Retinal pigment epithelial cell (primary cell): ENCODE measurements at regions not wholly inside any gene's neighbourhood (a gene's known extent, or its start where the extent isn't known, plus 50 kb on each side); places are given as distances from the start of the nearest gene placed in this dataset.
A peak's percentile ranks its signal among the peaks of the same experiment; 100 is the strongest.
"Not testable (repeated sequence)": the region's sequence is repeated elsewhere in the genome, so short reads cannot be mapped to it uniquely, and the experiment has no call there.

Experiments
- DNase-seq: peaks from one replicate; pipeline ENCODE4 v3.0.0-alpha.2; 2010; ENCODE audit warnings: low read depth
- H3K4me3 ChIP-seq: 2 replicates; pipeline ENCODE4 v1.5.1; 2011; ENCODE audit warnings: mild to moderate bottlenecking, low read length, control low read depth, moderate library complexity
- CTCF ChIP-seq: conservative IDR thresholded peaks from 2 replicates; pipeline ENCODE4 v1.5.1; 2011; ENCODE audit warnings: low read depth, low read length, control low read depth, inconsistent platforms

GRCh38 chrX:73916489-73916888 lies 64.0 kb upstream of the XIST start:
- no peak for TF ChIP-seq CTCF
- DNase-seq = no peak
- no peak overlapping the region for H3K4me3 ChIP-seq

- not testable (repeated sequence) for H3K4me3 ChIP-seq, DNase-seq
These were observed 62.3 kb upstream of the XIST start for GRCh38 chrX:73914792-73915191.

GRCh38 chrX:73913580-73913979 lies 61.1 kb upstream of the XIST start:
- no peak for TF ChIP-seq CTCF
- H3K4me3 ChIP-seq = no peak overlapping the region
- peak; percentile 46 for DNase-seq

- DNase-seq, H3K4me3 ChIP-seq: not testable (repeated sequence)
These were observed 59.4 kb upstream of the XIST start for GRCh38 chrX:73911946-73912345.

DNA sequence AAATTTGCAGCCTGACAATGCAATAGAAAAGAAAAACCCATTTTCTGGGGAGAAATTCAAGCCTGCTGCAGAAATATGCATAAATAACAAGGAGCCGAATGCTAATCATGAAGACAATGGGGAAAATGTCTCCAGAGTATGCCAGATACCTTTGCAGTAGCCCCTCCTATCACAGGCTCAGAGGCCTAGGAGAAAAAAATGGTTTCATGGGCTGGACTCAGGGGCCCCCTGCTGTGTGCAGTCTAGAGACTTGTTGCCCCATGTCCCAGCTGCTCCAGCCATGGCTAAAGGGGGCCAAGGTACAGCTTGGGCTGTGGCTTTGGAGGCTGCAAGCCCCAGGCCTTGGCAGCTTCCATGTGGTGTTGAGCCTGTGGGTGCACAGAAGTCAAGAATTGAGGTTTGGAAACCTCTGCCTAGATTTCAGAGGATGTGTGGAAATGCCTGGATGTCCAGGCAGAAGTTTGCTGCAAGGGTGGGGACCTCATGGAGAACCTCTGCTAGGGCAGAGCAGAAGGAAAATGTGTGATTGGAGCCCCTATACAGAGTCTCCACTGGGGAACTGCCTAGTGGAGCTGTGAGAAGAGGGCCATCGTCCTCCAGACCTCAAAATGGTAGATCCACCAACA lies 53.3 kb upstream of the XIST start:
- not testable (repeated sequence) for H3K4me3 ChIP-seq, DNase-seq

DNA sequence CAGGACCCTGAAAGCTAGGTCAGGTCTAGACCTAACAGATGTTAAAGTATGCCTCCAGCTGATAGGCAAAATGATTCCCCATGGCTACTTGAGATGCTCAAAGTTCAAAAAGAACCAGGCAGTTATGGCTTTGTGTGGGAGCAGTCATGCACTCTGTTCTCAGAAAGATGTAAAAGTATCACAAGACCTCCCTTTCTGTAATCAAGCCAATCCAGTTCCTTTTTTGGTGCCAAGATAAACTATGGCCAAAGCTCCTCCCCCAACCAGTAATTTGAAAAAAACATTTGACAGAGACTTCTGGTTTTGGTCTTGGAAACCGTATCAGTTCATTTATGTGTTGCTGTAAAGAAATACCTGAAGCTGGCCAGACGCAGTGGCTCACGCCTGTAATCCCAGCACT lies 51.4 kb upstream of the XIST start:
- no peak for TF ChIP-seq CTCF
- no peak overlapping the region for H3K4me3 ChIP-seq
- peak; percentile 6 for DNase-seq
